K562 (cell line): ENCODE measurements at regions not wholly inside any gene's neighbourhood (a gene's known extent, or its start where the extent isn't known, plus 50 kb on each side); places are given as distances from the start of the nearest gene placed in this dataset.

Experiments
- ATAC-seq: fragments of 200-7000 bp; cut with Tn5 transposase; 3 replicates; pipeline ENCODE4 v1.9.1; 2020; ENCODE audit warnings: moderate library complexity
- BruUV-seq: library from RNA; stranded (reverse); fragments of 400-500 nt; replicated peaks from 2 replicates; lab custom pipeline; 2021; lab: Mats Ljungman, UMichigan
- CTCF ChIA-PET: fragments of 300-600 bp; formaldehyde crosslinking; extraction: SDS; loops from one replicate; lab custom pipeline; 2021; ENCODE audit warnings: low intra/inter-chr PET ratio; lab: Yijun Ruan, JAX
- POLR2A ChIA-PET: fragments of 300-600, 350-650 bp; sonication (Branson Sonifier 250); formaldehyde crosslinking; extraction: SDS; loops from one replicate; lab custom pipeline; 2021; ENCODE audit warnings: antibody characterized with exemption, inconsistent platforms; lab: Yijun Ruan, JAX
- DNase-seq, 4 experiments: peaks; one replicate each; pipeline versions ENCODE4 v3.0.0 to v3.0.0-alpha.2; 2011 to 2018; ENCODE audit warnings: low spot score in 3 of 4, mixed read lengths in 3 of 4; ENCODE audit errors: extremely low read depth in 1 of 4
- FAIRE-seq: peaks from 2 replicates; lab custom pipeline; 2011; peaks lifted over from hg19 to GRCh38; lab: Jason Lieb, UNC
- H2AFZ ChIP-seq: 2 replicates; pipeline ENCODE4 v1.6.0; 2011; ENCODE audit warnings: low read depth, low read length, control low read depth, inconsistent platforms
- H3K27ac ChIP-seq: fragments of 200-600 bp; 3 replicates; pipeline ENCODE4 v1.8.0; 2011; ENCODE audit warnings: low read depth, mild to moderate bottlenecking, control low read depth, inconsistent platforms, low read length, moderate library complexity, mixed read lengths; ENCODE audit errors: extremely low read depth
- H3K27me3 ChIP-seq, 2 experiments: fragments of 300-600 bp in 1 of 2; 2 replicates in 1 of 2; 3 replicates in 1 of 2; pipeline versions ENCODE4 v1.6.0 to v1.8.0; 2011; ENCODE audit warnings: inconsistent platforms in 2 of 2, low read length in 2 of 2, mild to moderate bottlenecking in 1 of 2, mixed read lengths in 1 of 2, moderate library complexity in 1 of 2; ENCODE audit not compliant: control insufficient read depth in 2 of 2, insufficient read depth in 2 of 2
- H3K36me3 ChIP-seq: fragments of 300-600 bp; 3 replicates; pipeline ENCODE4 v1.8.0; 2011; ENCODE audit warnings: mild to moderate bottlenecking, low read length, inconsistent platforms; ENCODE audit not compliant: control insufficient read depth, insufficient read depth
- H3K4me1 ChIP-seq, 2 experiments: fragments of 200-600 bp in 1 of 2; replicated peaks in 1 of 2; 2 replicates in 1 of 2; 3 replicates in 1 of 2; pipeline versions ENCODE4 v1.5.1 to v1.8.0; 2011; ENCODE audit warnings: inconsistent platforms in 2 of 2, low read length in 2 of 2, mild to moderate bottlenecking in 1 of 2, mixed read lengths in 1 of 2, moderate library complexity in 1 of 2; ENCODE audit not compliant: control insufficient read depth in 2 of 2, insufficient read depth in 2 of 2
- H3K4me2 ChIP-seq: 2 replicates; pipeline ENCODE4 v1.6.1; 2011; ENCODE audit warnings: low read length, control low read depth, inconsistent platforms, mixed read lengths; ENCODE audit not compliant: insufficient read depth
- H3K4me3 ChIP-seq: fragments of 200-600 bp; sonication (generic), shearing (Covaris generic); 2 replicates; pipeline ENCODE4 v1.5.1; 2016; ENCODE audit warnings: control low read depth, inconsistent platforms
- H3K79me2 ChIP-seq: fragments of 200-600 bp; 3 replicates; pipeline ENCODE4 v1.8.0; 2011; ENCODE audit warnings: low read length, inconsistent platforms; ENCODE audit not compliant: control insufficient read depth, insufficient read depth
- H3K9ac ChIP-seq, 2 experiments: 2 replicates each; pipeline versions ENCODE4 v1.6.0 to v1.6.1; 2011; ENCODE audit warnings: low read depth in 2 of 2, low read length in 2 of 2, control low read depth in 1 of 2, inconsistent platforms in 1 of 2, mild to moderate bottlenecking in 1 of 2, mixed read lengths in 1 of 2; ENCODE audit not compliant: insufficient read depth in 1 of 2
- H3K9me1 ChIP-seq: one replicate; pipeline ENCODE4 v1.6.0; 2011; ENCODE audit warnings: inconsistent platforms, mild to moderate bottlenecking, low read length, moderate library complexity; ENCODE audit not compliant: control insufficient read depth, insufficient read depth
- H3K9me3 ChIP-seq: replicated peaks from 2 replicates; pipeline ENCODE4 v1.5.1; 2011; ENCODE audit warnings: low read depth, low read length, inconsistent platforms; ENCODE audit not compliant: control insufficient read depth, insufficient read depth
- H4K20me1 ChIP-seq: replicated peaks from 2 replicates; pipeline ENCODE4 v1.6.1; 2011; ENCODE audit warnings: low read length, inconsistent platforms, mixed read lengths; ENCODE audit not compliant: control insufficient read depth, insufficient read depth
- DMBX1 ChIP-seq: fragments of 250-450 bp; sonication (Bioruptor Pico); IDR thresholded peaks from 2 replicates; pipeline ENCODE4 v1.8.0; 2022; ENCODE audit warnings: inconsistent platforms, mild to moderate bottlenecking, moderate library complexity, borderline replicate concordance
- ZBED1 ChIP-seq: IDR thresholded peaks from 2 replicates; pipeline ENCODE4 v1.6.1; 2014
- WGBS: fragments of 100-300 bp; shearing (Covaris generic); methylation state at CpG from one replicate; pipeline ENCODE4 v1.1.6; 2016; ENCODE audit warnings: low coverage, mixed read lengths; ENCODE audit not compliant: insufficient coverage; ENCODE audit errors: missing lambda C conversion rate; 5-methylcytosine and 5-hydroxymethylcytosine counted together
- in situ Hi-C: fragments of 300-500 bp; cut with MboI; formaldehyde crosslinking; loops from 4 replicates; pipeline ENCODE4 v1.15.0; 2018; ENCODE audit warnings: inconsistent platforms, mixed read lengths
- intact Hi-C: fragments of 100-400 bp; cut with micrococcal nuclease; formaldehyde crosslinking; loops from 2 replicates; pipeline ENCODE4 v1.14.2; 2022

DNA sequence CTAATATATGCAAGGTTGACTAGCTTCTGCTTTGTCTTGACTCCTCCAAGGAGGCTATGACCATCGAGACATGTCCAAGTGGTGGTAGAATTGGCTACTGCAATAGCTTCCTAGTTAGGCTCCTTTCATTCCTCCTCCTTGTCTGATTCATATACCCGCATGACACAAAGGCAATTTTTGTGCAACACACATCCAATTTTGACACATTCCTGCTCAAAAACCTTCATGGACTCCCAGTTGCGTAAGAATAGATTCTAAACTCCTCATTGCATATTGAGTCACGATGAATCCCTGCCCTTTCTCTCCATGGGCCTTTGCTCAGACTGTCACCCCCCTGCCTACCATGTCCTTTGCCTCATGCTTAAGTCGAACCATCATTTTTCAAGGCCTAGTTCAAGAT is 344.5 kb downstream of the ACTL7B start:
- BruUV-seq: no TSS peak
- H3K4me3 ChIP-seq: no peak overlapping the region
- in situ Hi-C loops (no loop called here), intact Hi-C loops (no loop called here)
- H3K9me1 ChIP-seq: no peaks in the 10 kb centered on the region
- H3K27ac ChIP-seq: no peak overlapping the region
- POLR2A ChIA-PET: no interaction called here
- no peak overlapping the region for H2AFZ ChIP-seq
- no peaks in the 10 kb centered on the region for H3K4me1 ChIP-seq
- CTCF ChIA-PET: no interaction called here
- 0% methylated on average over 5 of the region's 5 CpGs for WGBS
- no peak for ATAC-seq
- H3K36me3 ChIP-seq: no peaks in the 10 kb centered on the region
- no peak for TF ChIP-seq ZBED1
- no peaks in the 10 kb centered on the region for H3K9me3 ChIP-seq
- no peak overlapping the region for H3K4me2 ChIP-seq
- FAIRE-seq: no peak
- H4K20me1 ChIP-seq: no peaks in the 10 kb centered on the region
- H3K79me2 ChIP-seq: no peaks in the 10 kb centered on the region
- DNase-seq: no peak
- H3K27me3 ChIP-seq: no peaks in the 10 kb centered on the region; a peak in 1 of 5 replicates
- no peak overlapping the region for H3K9ac ChIP-seq

DNA sequence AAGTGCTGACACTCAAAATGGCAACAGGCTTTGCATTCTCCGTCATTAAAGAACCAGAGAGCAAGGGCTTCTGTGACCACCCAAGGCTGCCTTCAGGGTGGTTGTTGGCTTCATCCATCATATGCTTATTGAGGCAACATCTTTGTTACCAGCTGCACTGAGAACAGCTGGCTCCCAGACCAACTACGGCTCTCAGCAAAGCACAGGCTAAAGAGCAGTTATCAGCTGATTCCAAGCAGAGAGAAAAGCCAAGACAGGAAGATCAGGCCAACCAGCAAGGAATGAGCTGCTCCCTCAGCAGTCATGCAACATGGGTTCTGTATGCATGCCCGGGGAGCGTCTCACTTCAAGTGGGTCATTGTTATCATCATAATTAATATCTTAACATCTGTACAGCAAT is 358.9 kb downstream of the ACTL7B start:
- H3K79me2 ChIP-seq: no peaks in the 10 kb centered on the region
- H3K4me2 ChIP-seq: no peak overlapping the region
- no peak for ATAC-seq
- no peak overlapping the region for H3K4me3 ChIP-seq
- no peaks in the 10 kb centered on the region for H3K4me1 ChIP-seq
- no peak overlapping the region for H3K9ac ChIP-seq
- intact Hi-C loops: no loop called here
- no peaks in the 10 kb centered on the region for H3K36me3 ChIP-seq
- ChIA-PET CTCF (no interaction called here), POLR2A (no interaction called here)
- H3K9me1 ChIP-seq: no peaks in the 10 kb centered on the region
- BruUV-seq: no TSS peak
- no peaks in the 10 kb centered on the region for H4K20me1 ChIP-seq
- no peaks in the 10 kb centered on the region for H3K27me3 ChIP-seq
- WGBS: 2% methylated on average over 4 of the region's 4 CpGs
- H2AFZ ChIP-seq: no peak overlapping the region
- no peak for FAIRE-seq
- no peaks in the 10 kb centered on the region for H3K9me3 ChIP-seq
- no peak for TF ChIP-seq DMBX1 (CRISPR knock-in tag)
- TF ChIP-seq, all 486 proteins: peak for 0
- DNase-seq: no peak
- H3K27ac ChIP-seq: no peak overlapping the region
- in situ Hi-C loops: no loop called here
